ENCODE measurements at regions not wholly inside any gene's neighbourhood (a gene's known extent, or its start where the extent isn't known, plus 50 kb on each side); places are given as distances from the start of the nearest gene placed in this dataset.

GRCh38 chr5:4028384-4028783, 432.8 kb downstream of the IRX1 start:
- TF ChIP-seq POLR2A (IDR thresholded peaks at IDR 0.05; ENCODE audit: low read depth): no peak
- no peak for TF ChIP-seq CTCF (IDR thresholded peaks at IDR 0.05)
- no peak for TF ChIP-seq POLR2AphosphoS5 (IDR thresholded peaks at IDR 0.05)
- TF ChIP-seq EP300 (IDR thresholded peaks at IDR 0.05): no peak
